Upper lobe of right lung (tissue), 1 donor: ENCODE measurements at regions not wholly inside any gene's neighbourhood (a gene's known extent, or its start where the extent isn't known, plus 50 kb on each side); places are given as distances from the start of the nearest gene placed in this dataset.

Source experiments
- ATAC-seq: fragments of 200-7000 bp; cut with Tn5 transposase; one replicate; pipeline ENCODE4 v1.9.1; 2020; ENCODE audit warnings: mild to moderate bottlenecking, moderate library complexity
- DNase-seq: peaks from one replicate; pipeline ENCODE4 v3.0.0-alpha.2; 2020
- H3K27ac ChIP-seq: fragments of 200-600 bp; one replicate; pipeline ENCODE4 v1.8.0; 2022
- H3K27me3 ChIP-seq: fragments of 200-600 bp; one replicate; pipeline ENCODE4 v1.8.0; 2022; ENCODE audit warnings: mild to moderate bottlenecking
- H3K36me3 ChIP-seq: fragments of 200-600 bp; one replicate; pipeline ENCODE4 v1.8.0; 2022
- H3K4me1 ChIP-seq: fragments of 200-600 bp; one replicate; pipeline ENCODE4 v1.8.0; 2022
- H3K4me3 ChIP-seq: fragments of 200-600 bp; one replicate; pipeline ENCODE4 v1.8.0; 2022; ENCODE audit warnings: mild to moderate bottlenecking
- H3K9me3 ChIP-seq: fragments of 200-600 bp; one replicate; pipeline ENCODE4 v1.8.0; 2022
- intact Hi-C: fragments of 100-400 bp; cut with DNase I; formaldehyde crosslinking; loops from one replicate; pipeline ENCODE4 v1.11.0; 2022
- TF ChIP-seq, protein P1 (sequence below): fragments of 200-600 bp; IDR thresholded peaks from one replicate; pipeline ENCODE4 v1.8.0; 2022; ENCODE audit warnings: antibody characterized with exemption
- donor health status: DM: no; HTN: yes; CAD: no; lungs with severe emphysema.

DNA sequence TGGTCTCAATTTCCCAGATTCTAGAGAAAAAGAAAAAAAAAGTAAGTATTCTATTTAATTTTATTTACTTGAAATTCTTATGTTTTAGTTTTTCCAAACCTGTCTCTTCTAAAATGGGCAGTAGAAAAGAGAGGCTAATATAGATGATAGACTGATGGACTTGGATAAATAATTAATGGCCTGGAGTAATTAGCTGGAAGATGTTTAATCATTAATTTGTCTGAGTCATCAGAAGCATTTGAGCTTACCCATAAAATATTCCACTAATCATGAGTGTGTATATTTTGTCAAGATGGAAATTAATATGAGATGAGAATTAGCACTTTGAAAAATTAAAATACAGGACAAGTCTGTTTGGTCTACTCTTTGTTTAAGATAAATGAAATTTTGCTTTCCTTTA lies 212.1 kb upstream of the MIR17HG start:
- Histone ChIP-seq H3K4me3 (no peak overlapping the region), H3K27me3 (no peaks in the 10 kb centered on the region), H3K9me3 (no peaks in the 10 kb centered on the region), H3K4me1 (no peaks in the 10 kb centered on the region), H3K36me3 (no peaks in the 10 kb centered on the region), H3K27ac (no peak overlapping the region)
- DNase-seq = no peak
- TF ChIP-seq, protein P1, sequence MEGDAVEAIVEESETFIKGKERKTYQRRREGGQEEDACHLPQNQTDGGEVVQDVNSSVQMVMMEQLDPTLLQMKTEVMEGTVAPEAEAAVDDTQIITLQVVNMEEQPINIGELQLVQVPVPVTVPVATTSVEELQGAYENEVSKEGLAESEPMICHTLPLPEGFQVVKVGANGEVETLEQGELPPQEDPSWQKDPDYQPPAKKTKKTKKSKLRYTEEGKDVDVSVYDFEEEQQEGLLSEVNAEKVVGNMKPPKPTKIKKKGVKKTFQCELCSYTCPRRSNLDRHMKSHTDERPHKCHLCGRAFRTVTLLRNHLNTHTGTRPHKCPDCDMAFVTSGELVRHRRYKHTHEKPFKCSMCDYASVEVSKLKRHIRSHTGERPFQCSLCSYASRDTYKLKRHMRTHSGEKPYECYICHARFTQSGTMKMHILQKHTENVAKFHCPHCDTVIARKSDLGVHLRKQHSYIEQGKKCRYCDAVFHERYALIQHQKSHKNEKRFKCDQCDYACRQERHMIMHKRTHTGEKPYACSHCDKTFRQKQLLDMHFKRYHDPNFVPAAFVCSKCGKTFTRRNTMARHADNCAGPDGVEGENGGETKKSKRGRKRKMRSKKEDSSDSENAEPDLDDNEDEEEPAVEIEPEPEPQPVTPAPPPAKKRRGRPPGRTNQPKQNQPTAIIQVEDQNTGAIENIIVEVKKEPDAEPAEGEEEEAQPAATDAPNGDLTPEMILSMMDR = no peak
- no peak for ATAC-seq
- intact Hi-C loops = no loop called here

DNA sequence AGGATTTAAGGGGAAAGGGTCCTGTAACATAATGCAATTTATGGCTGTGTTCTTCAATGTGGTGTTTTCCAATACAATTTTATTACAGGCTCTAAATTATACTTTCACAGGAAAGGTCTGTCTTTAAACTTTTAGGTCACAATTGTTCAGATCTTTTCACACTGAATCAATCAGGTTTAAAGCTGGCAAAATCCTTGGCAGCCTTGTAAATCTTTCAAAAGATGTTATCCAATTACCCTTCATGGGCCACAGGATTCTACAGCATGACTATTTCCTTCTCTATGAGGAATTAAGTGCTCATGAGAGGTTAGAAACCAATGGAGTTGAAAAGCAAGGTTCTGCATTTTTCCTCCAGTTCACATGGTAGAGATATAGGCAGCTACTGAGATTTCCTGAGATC lies 211.5 kb upstream of the MIR17HG start:
- Histone ChIP-seq H3K4me1 (no peaks in the 10 kb centered on the region), H3K4me3 (no peak overlapping the region), H3K9me3 (no peaks in the 10 kb centered on the region), H3K27ac (no peak overlapping the region), H3K36me3 (no peaks in the 10 kb centered on the region), H3K27me3 (no peaks in the 10 kb centered on the region)
- no peak for ATAC-seq
- DNase-seq = no peak
- intact Hi-C loops = no loop called here
- TF ChIP-seq, protein P1 = no peak

DNA sequence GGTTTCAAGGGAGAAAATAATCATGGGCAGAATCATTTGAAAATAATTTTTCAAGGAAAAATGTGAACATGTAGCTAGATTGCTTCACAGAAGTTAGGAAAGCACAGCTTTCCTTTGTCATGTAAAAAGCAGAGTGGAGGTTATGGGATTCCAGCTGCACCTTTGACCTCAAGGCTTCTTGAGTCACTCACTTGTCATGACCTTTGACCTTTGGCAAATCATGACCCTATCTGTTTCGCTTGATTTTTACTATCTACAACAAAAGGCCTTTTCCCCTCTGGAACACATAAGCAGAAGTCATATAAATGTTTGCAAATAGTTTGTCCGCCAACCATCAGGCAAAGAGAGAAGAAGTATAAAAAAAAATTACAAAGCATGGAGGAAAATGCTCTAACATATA lies 210.7 kb upstream of the MIR17HG start:
- Histone ChIP-seq H3K4me3 (no peak overlapping the region), H3K4me1 (no peaks in the 10 kb centered on the region), H3K27ac (no peak overlapping the region), H3K36me3 (no peaks in the 10 kb centered on the region), H3K9me3 (no peaks in the 10 kb centered on the region), H3K27me3 (no peaks in the 10 kb centered on the region)
- intact Hi-C loops = no loop called here
- DNase-seq = no peak
- TF ChIP-seq, protein P1 = no peak
- no peak for ATAC-seq

DNA sequence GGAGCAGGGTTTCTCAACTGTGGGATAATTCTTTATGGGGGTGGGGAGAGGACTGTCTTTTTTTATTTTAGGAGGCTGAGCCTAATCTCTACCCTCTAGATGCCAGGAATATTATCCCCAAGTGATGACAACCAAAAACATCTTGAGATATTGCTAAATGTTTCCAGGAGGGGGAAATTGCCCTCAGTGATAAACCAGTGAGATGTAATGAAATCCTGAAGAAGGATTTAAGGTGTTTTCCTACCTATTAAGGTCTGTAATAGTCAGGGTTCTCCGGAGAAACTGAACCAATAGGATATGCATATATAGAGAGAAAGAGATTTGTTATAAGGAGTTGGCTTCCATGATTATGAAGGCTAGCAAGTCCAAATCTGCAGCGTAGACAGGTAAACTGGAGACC lies 208.3 kb upstream of the MIR17HG start:
- Histone ChIP-seq H3K9me3 (no peaks in the 10 kb centered on the region), H3K4me1 (no peaks in the 10 kb centered on the region), H3K36me3 (no peaks in the 10 kb centered on the region), H3K4me3 (no peak overlapping the region), H3K27ac (no peak overlapping the region), H3K27me3 (no peaks in the 10 kb centered on the region)
- DNase-seq (no peak), ATAC-seq (no peak)
- TF ChIP-seq, protein P1 = no peak
- intact Hi-C loops = no loop called here

DNA sequence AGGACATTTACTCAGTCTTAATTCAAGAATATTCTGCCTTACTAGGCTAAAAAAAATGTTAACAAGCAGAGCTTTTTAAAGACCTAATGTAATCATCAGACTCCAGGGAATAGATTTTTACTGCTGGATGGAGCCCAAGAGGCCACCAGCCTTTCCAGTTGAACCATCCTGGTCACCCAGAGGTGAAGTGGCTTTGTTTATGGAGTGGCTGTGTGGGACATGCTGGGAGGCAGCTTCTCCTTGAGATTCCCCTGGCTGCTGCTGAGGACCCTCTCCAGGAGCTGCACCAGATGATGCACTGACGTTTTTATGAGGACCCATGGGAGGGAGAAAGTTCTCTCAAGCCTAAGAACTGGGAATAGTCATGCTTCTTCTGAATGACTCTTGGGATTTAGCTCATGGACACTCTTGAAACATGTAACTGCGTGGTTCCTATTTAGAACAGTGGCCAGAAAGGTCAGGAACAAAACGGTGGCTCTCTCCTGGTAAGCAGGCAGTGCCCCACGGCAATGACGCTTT lies 205.9 kb upstream of the MIR17HG start:
- no peaks in the 10 kb centered on the region for H3K36me3 ChIP-seq
- no peaks in the 10 kb centered on the region for H3K27me3 ChIP-seq
- H3K4me1 ChIP-seq = no peaks in the 10 kb centered on the region
- ATAC-seq = no peak
- intact Hi-C loops = no loop called here
- TF ChIP-seq, protein P1 = no peak
- H3K9me3 ChIP-seq = no peaks in the 10 kb centered on the region
- no peak for DNase-seq
- H3K4me3 ChIP-seq = no peak overlapping the region
- H3K27ac ChIP-seq = no peak overlapping the region

DNA sequence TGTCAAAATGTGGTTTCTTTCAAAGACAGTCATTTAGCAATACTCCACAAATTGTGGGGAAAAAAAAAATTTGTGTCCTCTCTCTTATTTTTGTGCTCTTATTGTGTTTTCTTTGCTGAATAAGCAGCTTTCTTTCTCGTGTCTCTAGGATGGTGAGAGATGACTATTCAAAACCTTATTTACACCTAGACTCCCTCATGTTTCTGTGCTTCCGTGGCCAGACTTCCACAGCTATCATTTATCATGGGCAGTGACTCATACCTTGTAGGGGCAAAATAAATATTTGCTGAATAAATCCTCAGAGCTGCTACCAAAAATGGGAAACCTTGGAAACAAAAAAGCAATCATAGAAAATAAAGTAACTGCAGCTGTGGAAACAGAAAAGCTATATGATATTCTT lies 204.9 kb upstream of the MIR17HG start:
- H3K36me3 ChIP-seq = no peaks in the 10 kb centered on the region
- no peaks in the 10 kb centered on the region for H3K9me3 ChIP-seq
- H3K27me3 ChIP-seq = no peaks in the 10 kb centered on the region
- DNase-seq = no peak
- H3K27ac ChIP-seq = no peak overlapping the region
- no peak for ATAC-seq
- intact Hi-C loops = no loop called here
- H3K4me1 ChIP-seq = no peaks in the 10 kb centered on the region
- TF ChIP-seq, protein P1 = no peak
- H3K4me3 ChIP-seq = no peak overlapping the region
